ENCODE measurements at regions not wholly inside any gene's neighbourhood (a gene's known extent, or its start where the extent isn't known, plus 50 kb on each side); places are given as distances from the start of the nearest gene placed in this dataset.

GRCh38 chr2:118730405-118730804 is 117.0 kb downstream of the EN1 start:
- no peaks in the 10 kb centered on the region for H3K36me3 ChIP-seq (ENCODE audit: control insufficient read depth in 2 of 3, insufficient read depth in 3 of 3, low read length in 3 of 3)
- no peak overlapping the region for H3K27ac ChIP-seq (ENCODE audit: low read depth, low read length)
- intact Hi-C loops (cut with micrococcal nuclease) = no loop called here
- Mint-ChIP-seq H3K9me3 (peaks cover 0 to 21% (median 5%) of the 10 kb centered on the region in 11 donors), H3K36me3 (peaks cover 0 to 5% (median 0%) of the 10 kb centered on the region in 5 donors), H3K4me1 (no peaks in the 10 kb centered on the region), H3K27ac (peak overlapping the region in 1 of 9 donors; percentile 25), H3K27me3 (peaks cover 0 to 29% (median 20%) of the 10 kb centered on the region in 5 donors), H3K4me3 (no peak overlapping the region)
- no peak for DNase-seq
- no peak for ATAC-seq
- ChIA-PET CTCF (no interaction called here), POLR2A (no interaction called here)
- H3K4me3 ChIP-seq (ENCODE audit: low read length) = no peak overlapping the region
- H3K9me3 ChIP-seq (ENCODE audit: control insufficient read depth in 2 of 3, low read length in 3 of 3) = no peaks in the 10 kb centered on the region
- H3K27me3 ChIP-seq (ENCODE audit: control insufficient read depth in 2 of 2, insufficient read depth in 2 of 2, low read length in 2 of 2) = no peaks in the 10 kb centered on the region
- no peaks in the 10 kb centered on the region for H3K4me1 ChIP-seq (ENCODE audit: control insufficient read depth in 2 of 2, insufficient read depth in 2 of 2, low read length in 2 of 2)

- DNase-seq (no peak), ATAC-seq (no peak)
- Histone ChIP-seq H3K4me3 (ENCODE audit: low read length) (no peak overlapping the region), H3K4me1 (ENCODE audit: control insufficient read depth in 2 of 2, insufficient read depth in 2 of 2, low read length in 2 of 2) (no peaks in the 10 kb centered on the region), H3K9me3 (ENCODE audit: control insufficient read depth in 2 of 3, low read length in 3 of 3) (no peaks in the 10 kb centered on the region), H3K27me3 (ENCODE audit: control insufficient read depth in 2 of 2, insufficient read depth in 2 of 2, low read length in 2 of 2) (no peaks in the 10 kb centered on the region), H3K27ac (ENCODE audit: low read depth, low read length) (no peak overlapping the region), H3K36me3 (ENCODE audit: control insufficient read depth in 2 of 3, insufficient read depth in 3 of 3, low read length in 3 of 3) (no peaks in the 10 kb centered on the region)
- Mint-ChIP-seq H3K36me3 (peaks cover 0 to 5% (median 0%) of the 10 kb centered on the region in 5 donors), H3K4me1 (no peaks in the 10 kb centered on the region), H3K27ac (no peak overlapping the region), H3K4me3 (no peak overlapping the region), H3K9me3 (peaks cover 0 to 21% (median 5%) of the 10 kb centered on the region in 11 donors), H3K27me3 (peaks cover 0 to 30% (median 24%) of the 10 kb centered on the region in 5 donors)
- POLR2A ChIA-PET = no interaction called here
- intact Hi-C loops (cut with micrococcal nuclease) = no loop called here
- CTCF ChIA-PET = no interaction called here
Measured at GRCh38 chr2:118729760-118730159, 117.7 kb downstream of the EN1 start.

- peaks cover 0 to 33% (median 30%) of the 10 kb centered on the region in 5 donors for H3K27me3 Mint-ChIP-seq
- Histone ChIP-seq H3K27ac (ENCODE audit: low read depth, low read length) (no peak overlapping the region), H3K4me3 (ENCODE audit: low read length) (no peak overlapping the region), H3K36me3 (ENCODE audit: control insufficient read depth in 2 of 3, insufficient read depth in 3 of 3, low read length in 3 of 3) (no peaks in the 10 kb centered on the region), H3K27me3 (ENCODE audit: control insufficient read depth in 2 of 2, insufficient read depth in 2 of 2, low read length in 2 of 2) (no peaks in the 10 kb centered on the region), H3K4me1 (ENCODE audit: control insufficient read depth in 2 of 2, insufficient read depth in 2 of 2, low read length in 2 of 2) (no peaks in the 10 kb centered on the region), H3K9me3 (ENCODE audit: control insufficient read depth in 2 of 3, low read length in 3 of 3) (no peaks in the 10 kb centered on the region)
- H3K27ac Mint-ChIP-seq = no peak overlapping the region
- no peak for ATAC-seq
- intact Hi-C loops (cut with micrococcal nuclease) = no loop called here
- DNase-seq = no peak
- peaks cover 0 to 21% (median 5%) of the 10 kb centered on the region in 11 donors for H3K9me3 Mint-ChIP-seq
- ChIA-PET CTCF (no interaction called here), POLR2A (no interaction called here)
- H3K4me1 Mint-ChIP-seq = no peaks in the 10 kb centered on the region
- peaks cover 0 to 5% (median 0%) of the 10 kb centered on the region in 5 donors for H3K36me3 Mint-ChIP-seq
- H3K4me3 Mint-ChIP-seq = no peak overlapping the region
Measured at GRCh38 chr2:118728984-118729383, 118.5 kb downstream of the EN1 start.

- ChIA-PET CTCF (no interaction called here), POLR2A (no interaction called here)
- peaks cover 0 to 5% (median 0%) of the 10 kb centered on the region in 5 donors for H3K36me3 Mint-ChIP-seq
- peaks cover 0 to 21% (median 5%) of the 10 kb centered on the region in 11 donors for H3K9me3 Mint-ChIP-seq
- Histone ChIP-seq H3K27me3 (ENCODE audit: control insufficient read depth in 2 of 2, insufficient read depth in 2 of 2, low read length in 2 of 2) (no peaks in the 10 kb centered on the region), H3K27ac (ENCODE audit: low read depth, low read length) (no peak overlapping the region), H3K4me1 (ENCODE audit: control insufficient read depth in 2 of 2, insufficient read depth in 2 of 2, low read length in 2 of 2) (no peaks in the 10 kb centered on the region), H3K36me3 (ENCODE audit: control insufficient read depth in 2 of 3, insufficient read depth in 3 of 3, low read length in 3 of 3) (no peaks in the 10 kb centered on the region), H3K9me3 (ENCODE audit: control insufficient read depth in 2 of 3, low read length in 3 of 3) (no peaks in the 10 kb centered on the region), H3K4me3 (ENCODE audit: low read length) (no peak overlapping the region)
- no peak overlapping the region for H3K4me3 Mint-ChIP-seq
- DNase-seq = no peak
- intact Hi-C loops (cut with micrococcal nuclease) = no loop called here
- H3K4me1 Mint-ChIP-seq = no peaks in the 10 kb centered on the region
- H3K27ac Mint-ChIP-seq = no peak overlapping the region
- H3K27me3 Mint-ChIP-seq = peaks cover 0 to 44% (median 22%) of the 10 kb centered on the region in 5 donors
- ATAC-seq = no peak
Measured at GRCh38 chr2:118726821-118727220, 120.6 kb downstream of the EN1 start.

- H3K36me3 ChIP-seq (ENCODE audit: control insufficient read depth in 2 of 3, insufficient read depth in 3 of 3, low read length in 3 of 3) = no peaks in the 10 kb centered on the region
- no peaks in the 10 kb centered on the region for H3K4me1 ChIP-seq (ENCODE audit: control insufficient read depth in 2 of 2, insufficient read depth in 2 of 2, low read length in 2 of 2)
- Mint-ChIP-seq H3K27ac (no peak overlapping the region), H3K27me3 (peaks cover 0 to 41% (median 20%) of the 10 kb centered on the region in 5 donors), H3K4me3 (no peak overlapping the region), H3K36me3 (peaks cover 0 to 5% (median 0%) of the 10 kb centered on the region in 5 donors), H3K9me3 (peaks cover 0 to 15% (median 2%) of the 10 kb centered on the region in 11 donors), H3K4me1 (no peaks in the 10 kb centered on the region)
- ATAC-seq (no peak), DNase-seq (no peak)
- no peak overlapping the region for H3K27ac ChIP-seq (ENCODE audit: low read depth, low read length)
- no peaks in the 10 kb centered on the region for H3K9me3 ChIP-seq (ENCODE audit: control insufficient read depth in 2 of 3, low read length in 3 of 3)
- no peak overlapping the region for H3K4me3 ChIP-seq (ENCODE audit: low read length)
- intact Hi-C loops (cut with micrococcal nuclease) = no loop called here
- ChIA-PET CTCF (no interaction called here), POLR2A (no interaction called here)
- H3K27me3 ChIP-seq (ENCODE audit: control insufficient read depth in 2 of 2, insufficient read depth in 2 of 2, low read length in 2 of 2) = no peaks in the 10 kb centered on the region
Measured at GRCh38 chr2:118723394-118723793, 124.1 kb downstream of the EN1 start.

GRCh38 chr2:118722976-118723375 is 124.5 kb downstream of the EN1 start:
- Histone ChIP-seq H3K9me3 (ENCODE audit: control insufficient read depth in 2 of 3, low read length in 3 of 3) (no peaks in the 10 kb centered on the region), H3K27ac (ENCODE audit: low read depth, low read length) (no peak overlapping the region), H3K27me3 (ENCODE audit: control insufficient read depth in 2 of 2, insufficient read depth in 2 of 2, low read length in 2 of 2) (no peaks in the 10 kb centered on the region), H3K4me3 (ENCODE audit: low read length) (no peak overlapping the region), H3K36me3 (ENCODE audit: control insufficient read depth in 2 of 3, insufficient read depth in 3 of 3, low read length in 3 of 3) (no peaks in the 10 kb centered on the region), H3K4me1 (ENCODE audit: control insufficient read depth in 2 of 2, insufficient read depth in 2 of 2, low read length in 2 of 2) (no peaks in the 10 kb centered on the region)
- H3K36me3 Mint-ChIP-seq = peaks cover 0 to 5% (median 0%) of the 10 kb centered on the region in 5 donors
- no peak overlapping the region for H3K27ac Mint-ChIP-seq
- intact Hi-C loops (cut with micrococcal nuclease) = no loop called here
- ATAC-seq = no peak
- no peaks in the 10 kb centered on the region for H3K4me1 Mint-ChIP-seq
- peaks cover 0 to 43% (median 20%) of the 10 kb centered on the region in 5 donors for H3K27me3 Mint-ChIP-seq
- H3K9me3 Mint-ChIP-seq = peaks cover 0 to 15% (median 2%) of the 10 kb centered on the region in 11 donors
- no peak for DNase-seq
- POLR2A ChIA-PET = no interaction called here
- no peak overlapping the region for H3K4me3 Mint-ChIP-seq
- CTCF ChIA-PET = no interaction called here

GRCh38 chr2:118721817-118722551 is 125.5 kb downstream of the EN1 start:
- Histone ChIP-seq H3K4me3 (ENCODE audit: low read length) (no peak overlapping the region), H3K27me3 (ENCODE audit: control insufficient read depth in 2 of 2, insufficient read depth in 2 of 2, low read length in 2 of 2) (no peaks in the 10 kb centered on the region), H3K27ac (ENCODE audit: low read depth, low read length) (no peak overlapping the region), H3K36me3 (ENCODE audit: control insufficient read depth in 2 of 3, insufficient read depth in 3 of 3, low read length in 3 of 3) (no peaks in the 10 kb centered on the region), H3K4me1 (ENCODE audit: control insufficient read depth in 2 of 2, insufficient read depth in 2 of 2, low read length in 2 of 2) (no peaks in the 10 kb centered on the region), H3K9me3 (ENCODE audit: control insufficient read depth in 2 of 3, low read length in 3 of 3) (no peaks in the 10 kb centered on the region)
- intact Hi-C loops (cut with micrococcal nuclease) = no loop called here
- Mint-ChIP-seq H3K27ac (no peak overlapping the region), H3K36me3 (peaks cover 0 to under 1% (median 0%) of the 10 kb centered on the region in 5 donors), H3K4me1 (no peaks in the 10 kb centered on the region), H3K9me3 (peaks cover 0 to 7% (median under 1%) of the 10 kb centered on the region in 11 donors), H3K4me3 (no peak overlapping the region), H3K27me3 (peaks cover 0 to 41% (median 13%) of the 10 kb centered on the region in 5 donors)
- no peak for ATAC-seq
- ChIA-PET POLR2A (no interaction called here), CTCF (no interaction called here)
- DNase-seq = no peak

Data from naive thymus-derived CD4-positive, alpha-beta T cell (primary cell).